ENCODE measurements at regions not wholly inside any gene's neighbourhood (a gene's known extent, or its start where the extent isn't known, plus 50 kb on each side); places are given as distances from the start of the nearest gene placed in this dataset.
"Not testable (repeated sequence)": the region's sequence is repeated elsewhere in the genome, so short reads cannot be mapped to it uniquely, and the experiment has no call there.

DNA sequence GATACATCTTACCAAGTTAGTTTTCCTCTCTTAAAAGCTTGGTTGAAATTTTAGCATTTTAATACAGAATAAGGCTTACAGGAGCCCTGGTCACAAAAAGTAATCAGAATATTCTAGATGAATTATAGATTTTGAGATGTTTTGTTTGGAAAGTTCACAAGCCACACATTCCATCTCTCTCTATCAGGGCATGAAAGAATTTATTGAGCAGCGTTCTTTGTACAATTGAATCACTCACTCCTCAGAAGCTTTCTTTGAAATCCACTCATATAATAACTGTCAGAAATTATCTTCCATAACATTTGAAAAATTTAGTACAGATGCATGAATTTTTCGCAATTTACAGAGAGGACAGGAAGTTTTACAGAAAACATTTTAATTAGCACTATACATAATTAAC lies 938.6 kb upstream of the MDGA2 start:
- TF ChIP-seq CTCF (IDR thresholded peaks at IDR 0.05; ENCODE audit: partially characterized antibody, unreplicated experiment): no peak
- DNase-seq: no peak
- H3K4me3 Mint-ChIP-seq (ENCODE audit: unreplicated experiment): no peak overlapping the region
- H3K36me3 Mint-ChIP-seq (ENCODE audit: unreplicated experiment): no peaks in the 10 kb centered on the region
- H3K27ac Mint-ChIP-seq (ENCODE audit: unreplicated experiment): no peak overlapping the region
- peaks cover 1% of the 10 kb centered on the region for H3K27me3 Mint-ChIP-seq (ENCODE audit: unreplicated experiment)
- no peaks in the 10 kb centered on the region for H3K4me1 Mint-ChIP-seq (ENCODE audit: low read depth, unreplicated experiment)
- H3K9me3 Mint-ChIP-seq (ENCODE audit: unreplicated experiment): no peaks in the 10 kb centered on the region

DNA sequence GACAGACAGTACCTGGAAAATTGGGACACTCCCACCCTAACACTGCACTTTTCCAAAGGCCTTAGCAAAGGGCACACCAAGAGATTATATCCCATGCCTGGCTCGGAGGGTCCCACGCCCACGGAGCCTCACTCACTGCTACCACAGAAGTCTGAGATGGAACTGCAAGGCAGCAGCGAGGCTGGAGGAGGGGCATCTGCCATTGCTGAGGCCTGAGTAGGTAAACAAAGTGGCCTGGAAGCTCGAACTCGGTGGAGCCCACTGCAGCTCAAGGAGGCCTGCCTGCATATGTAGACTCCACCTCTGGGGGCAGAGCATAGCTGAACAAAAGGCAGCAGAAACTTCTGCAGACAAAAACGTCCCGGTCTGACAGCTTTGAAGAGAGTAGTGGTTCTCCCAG lies 931.6 kb upstream of the MDGA2 start:
- H3K27me3 Mint-ChIP-seq (ENCODE audit: unreplicated experiment); H3K36me3 Mint-ChIP-seq (ENCODE audit: unreplicated experiment); H3K4me1 Mint-ChIP-seq (ENCODE audit: low read depth, unreplicated experiment); DNase-seq; H3K4me3 Mint-ChIP-seq (ENCODE audit: unreplicated experiment); H3K27ac Mint-ChIP-seq (ENCODE audit: unreplicated experiment); H3K9me3 Mint-ChIP-seq (ENCODE audit: unreplicated experiment): not testable (repeated sequence)

- DNase-seq: no peak
- H3K36me3 Mint-ChIP-seq (ENCODE audit: unreplicated experiment): no peaks in the 10 kb centered on the region
- H3K27me3 Mint-ChIP-seq (ENCODE audit: unreplicated experiment): no peaks in the 10 kb centered on the region
- no peak overlapping the region for H3K4me3 Mint-ChIP-seq (ENCODE audit: unreplicated experiment)
- no peak for TF ChIP-seq CTCF (IDR thresholded peaks at IDR 0.05; ENCODE audit: partially characterized antibody, unreplicated experiment)
- H3K9me3 Mint-ChIP-seq (ENCODE audit: unreplicated experiment): peaks cover 1% of the 10 kb centered on the region
- no peaks in the 10 kb centered on the region for H3K4me1 Mint-ChIP-seq (ENCODE audit: low read depth, unreplicated experiment)
- peak overlapping the region; percentile 66 for H3K27ac Mint-ChIP-seq (ENCODE audit: unreplicated experiment)
Measured at GRCh38 chr14:48598458-48598857, 923.1 kb upstream of the MDGA2 start.

DNA sequence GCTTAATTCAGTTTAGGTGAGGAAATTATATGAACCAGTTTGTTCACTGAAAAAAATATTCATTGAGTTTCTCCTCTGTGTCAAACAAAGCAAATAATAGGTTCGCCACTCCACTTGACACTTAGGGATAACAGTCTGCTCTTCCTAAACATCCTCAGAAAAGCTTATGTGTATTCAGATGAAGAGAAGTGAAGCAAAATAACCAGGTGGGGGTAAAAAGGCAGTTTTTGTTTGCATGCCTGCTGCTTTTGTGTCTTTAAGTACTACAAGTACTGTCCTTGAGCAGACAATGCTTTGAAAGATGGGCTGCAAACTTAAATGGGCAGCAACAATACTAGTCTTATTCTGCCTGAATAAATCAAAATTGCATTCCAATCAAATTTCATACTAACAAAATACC lies 910.7 kb upstream of the MDGA2 start:
- Mint-ChIP-seq H3K4me3 (ENCODE audit: unreplicated experiment) (no peak overlapping the region), H3K27ac (ENCODE audit: unreplicated experiment) (no peak overlapping the region), H3K27me3 (ENCODE audit: unreplicated experiment) (peaks cover 2% of the 10 kb centered on the region), H3K36me3 (ENCODE audit: unreplicated experiment) (no peaks in the 10 kb centered on the region), H3K9me3 (ENCODE audit: unreplicated experiment) (peaks cover 2% of the 10 kb centered on the region), H3K4me1 (ENCODE audit: low read depth, unreplicated experiment) (no peaks in the 10 kb centered on the region)
- no peak for DNase-seq
- TF ChIP-seq CTCF (IDR thresholded peaks at IDR 0.05; ENCODE audit: partially characterized antibody, unreplicated experiment): no peak

DNA sequence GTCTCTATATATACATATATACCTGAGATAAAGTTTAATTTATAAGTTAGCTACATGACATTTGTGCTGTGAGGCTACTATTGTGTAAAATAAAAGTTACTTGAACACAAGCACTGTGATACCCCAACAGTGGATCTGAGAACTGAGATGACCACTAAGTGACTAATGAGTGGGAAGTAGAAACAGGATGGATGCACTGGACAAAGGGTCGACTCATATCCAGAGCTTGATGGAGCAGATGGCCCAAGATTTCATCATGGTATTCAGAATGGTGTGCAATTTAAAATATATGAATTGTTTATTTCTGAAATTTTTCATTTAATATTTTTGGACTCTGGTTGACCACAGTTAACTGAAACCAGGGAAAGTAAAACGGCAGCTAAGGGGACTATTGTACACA lies 908.6 kb upstream of the MDGA2 start:
- Mint-ChIP-seq H3K9me3 (ENCODE audit: unreplicated experiment) (no peaks in the 10 kb centered on the region), H3K27ac (ENCODE audit: unreplicated experiment) (no peak overlapping the region), H3K36me3 (ENCODE audit: unreplicated experiment) (no peaks in the 10 kb centered on the region), H3K4me1 (ENCODE audit: low read depth, unreplicated experiment) (no peaks in the 10 kb centered on the region), H3K4me3 (ENCODE audit: unreplicated experiment) (no peak overlapping the region), H3K27me3 (ENCODE audit: unreplicated experiment) (no peaks in the 10 kb centered on the region)
- no peak for TF ChIP-seq CTCF (IDR thresholded peaks at IDR 0.05; ENCODE audit: partially characterized antibody, unreplicated experiment)
- no peak for DNase-seq

DNA sequence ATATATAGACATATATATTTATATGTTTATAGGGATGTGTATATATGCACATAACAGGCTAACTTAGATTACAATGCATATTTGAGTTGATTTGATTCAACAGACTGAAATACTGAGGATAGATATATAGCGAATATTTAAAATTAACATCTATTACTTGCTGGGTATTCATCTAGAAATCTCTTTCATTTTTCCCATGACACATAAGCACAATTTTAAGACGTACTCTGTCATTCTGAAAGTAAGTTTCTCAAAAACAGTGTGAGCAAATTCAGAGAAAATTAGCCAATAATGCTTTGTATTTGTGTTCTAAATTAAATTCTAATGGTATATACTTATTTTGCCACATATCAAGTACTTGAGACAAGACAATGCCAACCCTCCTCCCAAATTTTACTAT lies 907.5 kb upstream of the MDGA2 start:
- no peak for DNase-seq
- Mint-ChIP-seq H3K27me3 (ENCODE audit: unreplicated experiment) (no peaks in the 10 kb centered on the region), H3K4me3 (ENCODE audit: unreplicated experiment) (no peak overlapping the region), H3K9me3 (ENCODE audit: unreplicated experiment) (no peaks in the 10 kb centered on the region), H3K36me3 (ENCODE audit: unreplicated experiment) (no peaks in the 10 kb centered on the region), H3K27ac (ENCODE audit: unreplicated experiment) (no peak overlapping the region), H3K4me1 (ENCODE audit: low read depth, unreplicated experiment) (no peaks in the 10 kb centered on the region)
- no peak for TF ChIP-seq CTCF (IDR thresholded peaks at IDR 0.05; ENCODE audit: partially characterized antibody, unreplicated experiment)

All from glutamatergic neuron (in vitro differentiated cells).